GM21619 (cell line): ENCODE measurements at regions not wholly inside any gene's neighbourhood (a gene's known extent, or its start where the extent isn't known, plus 50 kb on each side); places are given as distances from the start of the nearest gene placed in this dataset.

Experiments used
- ATAC-seq: cut with Tn5 transposase; IDR thresholded peaks from one replicate; pipeline ENCODE4 v1.9.1; 2021; ENCODE audit not compliant: unreplicated experiment

DNA sequence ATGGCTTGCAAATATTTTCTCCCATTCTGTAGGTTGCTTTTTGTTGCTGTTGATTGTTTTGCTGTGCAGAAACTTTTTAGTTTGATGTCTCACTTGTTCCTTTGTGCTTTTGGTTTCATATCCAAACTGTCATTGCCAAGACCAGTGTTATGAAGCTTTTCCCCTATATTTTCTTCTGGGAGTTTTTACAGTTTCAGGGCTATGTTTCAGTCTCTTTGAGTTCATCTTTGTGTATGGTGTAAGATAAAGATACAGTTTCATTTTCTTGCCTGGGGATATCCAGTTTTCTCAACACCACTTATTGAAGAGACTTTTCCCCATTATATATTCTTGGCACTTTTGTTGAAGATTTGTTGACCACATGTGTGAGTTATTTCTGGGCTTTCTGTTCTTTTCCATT is 139.9 kb downstream of the MRPL57 start:
- no peak for ATAC-seq

DNA sequence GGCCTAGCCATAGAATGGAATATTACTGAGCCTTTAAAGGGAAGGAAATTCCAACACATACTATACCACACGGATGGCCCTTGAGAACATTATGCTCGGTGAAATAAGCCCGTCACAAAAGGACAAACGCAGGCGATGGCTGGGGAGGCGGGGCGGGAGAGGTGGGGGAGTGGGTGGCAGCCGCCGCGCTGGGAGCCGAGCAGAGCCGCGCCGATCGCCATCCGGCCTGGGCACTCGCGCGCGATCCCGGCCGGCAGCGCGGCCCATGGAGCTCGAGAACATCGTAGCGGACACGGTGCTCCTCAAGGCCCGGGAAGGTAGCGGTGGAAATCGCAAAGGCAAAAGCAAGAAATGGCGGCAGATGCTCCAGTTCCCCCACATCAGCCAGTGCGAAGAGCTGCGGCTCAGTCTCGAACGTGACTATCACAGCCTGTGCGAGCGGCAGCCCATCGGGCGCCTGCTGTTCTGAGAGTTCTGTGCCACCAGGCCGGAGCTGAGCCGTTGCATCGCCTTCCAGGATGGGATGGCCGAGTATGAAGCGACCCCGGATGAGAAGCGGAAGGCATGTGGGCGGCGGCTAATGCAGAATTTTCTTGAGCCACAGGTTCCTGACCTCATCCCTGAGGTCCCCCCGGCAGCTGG is 140.1 kb downstream of the ZDHHC20 start:
- no peak for ATAC-seq

- no peak for ATAC-seq
Observed at GRCh38 chr13:21319869-21320641, 139.0 kb downstream of the ZDHHC20 start.

GRCh38 chr13:21320642-21321034 is 138.5 kb downstream of the ZDHHC20 start:
- ATAC-seq: no peak

GRCh38 chr13:21321269-21321668 is 137.8 kb downstream of the ZDHHC20 start:
- ATAC-seq: no peak

DNA sequence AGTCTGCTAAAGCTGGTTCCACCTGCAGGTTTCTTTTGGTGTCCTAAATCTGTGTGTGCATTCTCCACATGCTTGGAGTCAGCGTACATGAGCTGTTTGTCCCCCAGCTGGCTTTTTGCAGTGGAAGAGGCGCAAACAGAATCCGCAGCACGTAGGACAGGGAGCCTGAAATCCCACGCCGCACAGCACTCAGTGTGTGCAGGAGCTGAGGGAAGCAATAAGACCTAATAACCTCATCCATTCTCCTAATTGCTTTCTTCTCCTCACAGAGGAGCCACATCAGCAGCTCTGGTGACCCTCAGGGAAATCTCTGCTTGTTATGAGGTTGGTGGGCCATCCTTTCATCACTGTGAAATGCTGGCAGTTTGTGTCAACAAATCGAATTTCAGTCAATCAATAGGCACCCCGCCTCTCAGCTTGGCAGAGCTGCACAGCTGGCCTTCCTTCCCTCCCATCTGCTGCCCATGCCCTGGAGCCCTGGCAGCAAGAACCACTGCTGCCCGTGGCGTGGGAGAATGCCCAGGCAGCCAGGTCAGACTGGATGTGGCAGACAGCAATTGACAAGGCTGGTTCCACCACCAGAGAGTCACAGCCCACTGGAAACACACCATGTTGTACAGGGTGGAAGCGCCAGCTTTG is 136.7 kb downstream of the ZDHHC20 start:
- no peak for ATAC-seq
